AG09319 (cell line): ENCODE measurements at regions not wholly inside any gene's neighbourhood (a gene's known extent, or its start where the extent isn't known, plus 50 kb on each side); places are given as distances from the start of the nearest gene placed in this dataset.

Experiments
- DNase-seq: peaks from one replicate; pipeline ENCODE4 v3.0.0-alpha.2; 2010; ENCODE audit warnings: low read depth; ENCODE audit errors: extremely low read depth
- CTCF ChIP-seq: IDR thresholded peaks from 2 replicates; pipeline ENCODE4 v1.5.1; 2011; ENCODE audit warnings: low read depth, mild to moderate bottlenecking, inconsistent platforms, low read length, moderate library complexity

GRCh38 chr20:7087803-7088202 lies 320.3 kb downstream of the BMP2 start:
- no peak for TF ChIP-seq CTCF
- no peak for DNase-seq

GRCh38 chr20:7090001-7090400 lies 322.5 kb downstream of the BMP2 start:
- no peak for TF ChIP-seq CTCF
- DNase-seq, result no peak

GRCh38 chr20:7090811-7091210 lies 323.3 kb downstream of the BMP2 start:
- no peak for DNase-seq
- TF ChIP-seq CTCF, result no peak

- TF ChIP-seq CTCF, result no peak
- DNase-seq, result no peak
Measured at GRCh38 chr20:7091655-7092054, 324.2 kb downstream of the BMP2 start.

- no peak for DNase-seq
- TF ChIP-seq CTCF, result peak; percentile 27
Measured at GRCh38 chr20:7094438-7094997, 327.0 kb downstream of the BMP2 start.

- DNase-seq, result no peak
- no peak for TF ChIP-seq CTCF
Measured at GRCh38 chr20:7106910-7107309, 339.4 kb downstream of the BMP2 start.

- no peak for DNase-seq
- no peak for TF ChIP-seq CTCF
Measured at GRCh38 chr20:7108929-7109328, 341.4 kb downstream of the BMP2 start.
